Middle frontal gyrus (tissue), 1 donor: ENCODE measurements at regions not wholly inside any gene's neighbourhood (a gene's known extent, or its start where the extent isn't known, plus 50 kb on each side); places are given as distances from the start of the nearest gene placed in this dataset.

Experiments
- DNase-seq: peaks from one replicate; pipeline ENCODE4 v3.0.0-alpha.2; 2015; ENCODE audit warnings: low spot score; ENCODE audit errors: extremely low spot score

GRCh38 chr2:145691659-145692058 is 1171.7 kb upstream of the ZEB2 start:
- DNase-seq = no peak

GRCh38 chr2:145690183-145690778 is 1170.4 kb upstream of the ZEB2 start:
- no peak for DNase-seq

- DNase-seq = no peak
Observed at GRCh38 chr2:145689277-145689676, 1169.4 kb upstream of the ZEB2 start.

- DNase-seq = no peak
Observed at GRCh38 chr2:145688156-145688555, 1168.2 kb upstream of the ZEB2 start.

GRCh38 chr2:145687442-145688134 is 1167.7 kb upstream of the ZEB2 start:
- DNase-seq = no peak

GRCh38 chr2:145685383-145686050 is 1165.6 kb upstream of the ZEB2 start:
- no peak for DNase-seq

- no peak for DNase-seq
Observed at GRCh38 chr2:145682546-145683157, 1162.7 kb upstream of the ZEB2 start.

- no peak for DNase-seq
Observed at GRCh38 chr2:145680276-145680675, 1160.4 kb upstream of the ZEB2 start.

- no peak for DNase-seq
Observed at GRCh38 chr2:145677371-145677770, 1157.5 kb upstream of the ZEB2 start.

- DNase-seq = no peak
Observed at GRCh38 chr2:145674705-145675104, 1154.8 kb upstream of the ZEB2 start.

GRCh38 chr2:145669301-145669700 is 1149.4 kb upstream of the ZEB2 start:
- no peak for DNase-seq

GRCh38 chr2:145666552-145666951 is 1146.6 kb upstream of the ZEB2 start:
- no peak for DNase-seq

GRCh38 chr2:145657265-145657664 is 1137.3 kb upstream of the ZEB2 start:
- DNase-seq = no peak

- no peak for DNase-seq
Observed at GRCh38 chr2:145655165-145655765, 1135.3 kb upstream of the ZEB2 start.

GRCh38 chr2:145654746-145655145 is 1134.8 kb upstream of the ZEB2 start:
- DNase-seq = no peak

GRCh38 chr2:145654156-145654555 is 1134.2 kb upstream of the ZEB2 start:
- DNase-seq = no peak

GRCh38 chr2:145653553-145653952 is 1133.6 kb upstream of the ZEB2 start:
- no peak for DNase-seq

- DNase-seq = no peak
Observed at GRCh38 chr2:145652571-145653545, 1132.9 kb upstream of the ZEB2 start.

GRCh38 chr2:145652036-145652435 is 1132.1 kb upstream of the ZEB2 start:
- no peak for DNase-seq

GRCh38 chr2:145650226-145650625 is 1130.3 kb upstream of the ZEB2 start:
- no peak for DNase-seq

- DNase-seq = no peak
Observed at GRCh38 chr2:145649061-145649460, 1129.1 kb upstream of the ZEB2 start.
